ENCODE measurements at regions not wholly inside any gene's neighbourhood (a gene's known extent, or its start where the extent isn't known, plus 50 kb on each side); places are given as distances from the start of the nearest gene placed in this dataset.

GRCh38 chr7:17593819-17594419 is 295.5 kb downstream of the AHR start:
- TF ChIP-seq CTCF (conservative IDR thresholded peaks at IDR 0.05): no peak
- TF ChIP-seq ZFX (IDR thresholded peaks at IDR 0.05): no peak
- no peak overlapping the region for H3K27ac ChIP-seq

- H3K27ac ChIP-seq: no peak overlapping the region
- TF ChIP-seq ZFX (IDR thresholded peaks at IDR 0.05) (no peak), CTCF (conservative IDR thresholded peaks at IDR 0.05) (no peak)
Observed at GRCh38 chr7:17595546-17595945, 297.1 kb downstream of the AHR start.

- TF ChIP-seq CTCF (conservative IDR thresholded peaks at IDR 0.05): no peak
- TF ChIP-seq ZFX (IDR thresholded peaks at IDR 0.05): no peak
- H3K27ac ChIP-seq: no peak overlapping the region
Observed at GRCh38 chr7:17598305-17598704, 299.9 kb downstream of the AHR start.

GRCh38 chr7:17598846-17599245 is 300.4 kb downstream of the AHR start:
- TF ChIP-seq ZFX (IDR thresholded peaks at IDR 0.05) (no peak), CTCF (conservative IDR thresholded peaks at IDR 0.05) (no peak)
- H3K27ac ChIP-seq: no peak overlapping the region

GRCh38 chr7:17599733-17600339 is 301.4 kb downstream of the AHR start:
- TF ChIP-seq ZFX (IDR thresholded peaks at IDR 0.05) (no peak), CTCF (conservative IDR thresholded peaks at IDR 0.05) (no peak)
- H3K27ac ChIP-seq: no peak overlapping the region

- H3K27ac ChIP-seq: no peak overlapping the region
Observed at GRCh38 chr7:17600340-17600752, 301.9 kb downstream of the AHR start.

More at GRCh38 chr7:17600340-17600752, 301.9 kb downstream of the AHR start:
- no peak for TF ChIP-seq CTCF (conservative IDR thresholded peaks at IDR 0.05)
- no peak for TF ChIP-seq ZFX (IDR thresholded peaks at IDR 0.05)
